ENCODE measurements at regions not wholly inside any gene's neighbourhood (a gene's known extent, or its start where the extent isn't known, plus 50 kb on each side); places are given as distances from the start of the nearest gene placed in this dataset.

- TF ChIP-seq POLR2A (IDR thresholded peaks at IDR 0.05; ENCODE audit: extremely low read depth, insufficient read length) (no peak), CTCF (IDR thresholded peaks at IDR 0.05; ENCODE audit: low read depth, low read length) (no peak), MYC (IDR thresholded peaks at IDR 0.05; ENCODE audit: low read depth, low read length) (no peak)
- TF ChIP-seq, protein P1, sequence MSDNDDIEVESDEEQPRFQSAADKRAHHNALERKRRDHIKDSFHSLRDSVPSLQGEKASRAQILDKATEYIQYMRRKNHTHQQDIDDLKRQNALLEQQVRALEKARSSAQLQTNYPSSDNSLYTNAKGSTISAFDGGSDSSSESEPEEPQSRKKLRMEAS (IDR thresholded peaks at IDR 0.05; ENCODE audit: low read depth, low read length) = no peak
- DNase-seq (ENCODE audit: low read depth) = peak; percentile 1
- H3K4me3 ChIP-seq (ENCODE audit: low read depth, low read length) = no peak overlapping the region
Measured at GRCh38 chr15:37518436-37518835, 416.0 kb upstream of the TMCO5A start.

DNA sequence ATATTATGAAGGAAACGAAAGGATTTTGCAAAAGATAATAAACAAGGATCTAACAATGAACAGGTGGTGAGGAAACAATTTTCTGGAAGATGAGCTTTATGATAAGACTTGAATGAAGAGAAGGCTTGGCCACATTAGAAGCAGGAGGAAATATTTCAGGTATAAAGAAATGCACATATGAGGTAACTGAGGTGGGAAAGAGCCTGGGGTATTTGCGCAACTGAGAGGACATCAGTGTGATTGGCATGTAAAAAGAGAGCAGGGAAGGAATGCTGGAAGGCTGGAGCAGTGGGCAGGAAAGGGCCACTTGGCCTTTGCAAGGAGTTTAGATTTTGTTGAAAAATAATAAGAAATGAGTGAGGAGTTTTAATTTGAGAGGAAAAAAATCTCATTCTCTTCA, 414.4 kb upstream of the TMCO5A start:
- no peak for DNase-seq (ENCODE audit: low read depth)
- no peak for TF ChIP-seq POLR2A (IDR thresholded peaks at IDR 0.05; ENCODE audit: extremely low read depth, insufficient read length)
- H3K4me3 ChIP-seq (ENCODE audit: low read depth, low read length) = no peak overlapping the region

- H3K4me3 ChIP-seq (ENCODE audit: low read depth, low read length) = no peak overlapping the region
- DNase-seq (ENCODE audit: low read depth) = no peak
- TF ChIP-seq MYC (IDR thresholded peaks at IDR 0.05; ENCODE audit: low read depth, low read length) = no peak
- TF ChIP-seq, protein P1 (IDR thresholded peaks at IDR 0.05; ENCODE audit: low read depth, low read length) = no peak
- no peak for TF ChIP-seq POLR2A (IDR thresholded peaks at IDR 0.05; ENCODE audit: extremely low read depth, insufficient read length)
- no peak for TF ChIP-seq CTCF (IDR thresholded peaks at IDR 0.05; ENCODE audit: low read depth, low read length)
Measured at GRCh38 chr15:37520882-37521281, 413.6 kb upstream of the TMCO5A start.

DNA sequence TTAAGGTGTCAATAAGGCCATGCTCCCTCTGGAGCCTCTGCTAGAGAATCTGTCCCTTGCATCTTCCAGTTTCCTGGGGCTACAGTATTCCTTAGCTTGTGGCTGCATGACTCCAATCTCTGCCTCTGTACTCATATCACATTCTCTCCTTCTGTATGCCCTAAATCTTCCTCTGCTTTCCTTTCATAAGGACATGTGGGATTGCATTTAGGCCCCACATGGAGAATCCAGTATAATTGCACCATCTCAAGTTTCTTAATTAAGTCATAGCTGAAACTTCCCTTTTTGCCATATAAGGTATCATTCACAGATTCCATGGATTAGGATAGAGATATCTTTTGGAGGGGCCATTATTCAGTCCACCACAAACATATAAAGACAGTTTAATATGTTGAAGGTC, 409.8 kb upstream of the TMCO5A start:
- H3K4me3 ChIP-seq (ENCODE audit: low read depth, low read length) = no peak overlapping the region
- TF ChIP-seq MYC (IDR thresholded peaks at IDR 0.05; ENCODE audit: low read depth, low read length) (no peak), POLR2A (IDR thresholded peaks at IDR 0.05; ENCODE audit: extremely low read depth, insufficient read length) (no peak), CTCF (IDR thresholded peaks at IDR 0.05; ENCODE audit: low read depth, low read length) (no peak)
- TF ChIP-seq, protein P1 (IDR thresholded peaks at IDR 0.05; ENCODE audit: low read depth, low read length) = no peak
- DNase-seq (ENCODE audit: low read depth) = no peak

DNA sequence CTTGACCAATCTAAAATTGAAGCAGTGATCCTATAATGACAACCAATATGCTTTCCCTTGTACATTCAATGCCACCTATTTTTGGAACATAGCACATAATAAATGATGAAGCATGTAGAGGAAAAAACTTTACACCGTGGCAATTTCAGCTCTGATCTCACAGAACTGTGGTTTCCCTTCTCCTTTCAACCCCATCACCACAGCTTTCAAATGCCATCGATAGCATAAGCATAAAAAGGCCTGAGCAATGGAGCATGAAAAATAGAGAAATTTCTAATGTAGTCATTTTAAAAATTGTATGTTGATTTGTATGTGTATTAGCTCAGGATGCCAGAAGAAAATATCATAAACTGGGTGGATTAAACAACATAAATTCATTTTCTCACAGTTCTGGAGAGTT, 406.0 kb upstream of the TMCO5A start:
- DNase-seq (ENCODE audit: low read depth) = no peak
- TF ChIP-seq POLR2A (IDR thresholded peaks at IDR 0.05; ENCODE audit: extremely low read depth, insufficient read length) (no peak), MYC (IDR thresholded peaks at IDR 0.05; ENCODE audit: low read depth, low read length) (no peak), CTCF (IDR thresholded peaks at IDR 0.05; ENCODE audit: low read depth, low read length) (no peak)
- TF ChIP-seq, protein P1 (IDR thresholded peaks at IDR 0.05; ENCODE audit: low read depth, low read length) = no peak
- no peak overlapping the region for H3K4me3 ChIP-seq (ENCODE audit: low read depth, low read length)

- TF ChIP-seq MYC (IDR thresholded peaks at IDR 0.05; ENCODE audit: low read depth, low read length) (no peak), CTCF (IDR thresholded peaks at IDR 0.05; ENCODE audit: low read depth, low read length) (no peak), POLR2A (IDR thresholded peaks at IDR 0.05; ENCODE audit: extremely low read depth, insufficient read length) (no peak)
- TF ChIP-seq, protein P1 (IDR thresholded peaks at IDR 0.05; ENCODE audit: low read depth, low read length) = no peak
- DNase-seq (ENCODE audit: low read depth) = no peak
- H3K4me3 ChIP-seq (ENCODE audit: low read depth, low read length) = no peak overlapping the region
Measured at GRCh38 chr15:37536967-37537605, 397.4 kb upstream of the TMCO5A start.

Data from NB4 (cell line).